DMS79 treated with DMSO at 0.1 percent for 48 hours (cell line): ENCODE measurements at regions not wholly inside any gene's neighbourhood (a gene's known extent, or its start where the extent isn't known, plus 50 kb on each side); places are given as distances from the start of the nearest gene placed in this dataset.
"Not testable (repeated sequence)": the region's sequence is repeated elsewhere in the genome, so short reads cannot be mapped to it uniquely, and the experiment has no call there.

Experiments
- DNase-seq: peaks from one replicate; lab custom pipeline; 2025; lab: John Stamatoyannopoulos, UW

- no peak for DNase-seq
These were observed 850.5 kb upstream of the SEMA6A start for GRCh38 chr5:117425163-117425562.

GRCh38 chr5:117424559-117424958, 849.9 kb upstream of the SEMA6A start:
- no peak for DNase-seq

GRCh38 chr5:117417501-117417900, 842.9 kb upstream of the SEMA6A start:
- DNase-seq = no peak

- no peak for DNase-seq
These were observed 840.3 kb upstream of the SEMA6A start for GRCh38 chr5:117414926-117415325.

- DNase-seq = no peak
These were observed 837.1 kb upstream of the SEMA6A start for GRCh38 chr5:117411701-117412100.

GRCh38 chr5:117405197-117405596, 830.6 kb upstream of the SEMA6A start:
- DNase-seq = no peak

GRCh38 chr5:117394506-117395157, 820.0 kb upstream of the SEMA6A start:
- peak; percentile 63 for DNase-seq

- DNase-seq = no peak
These were observed 818.5 kb upstream of the SEMA6A start for GRCh38 chr5:117393125-117393524.

- DNase-seq = no peak
These were observed 805.7 kb upstream of the SEMA6A start for GRCh38 chr5:117380316-117380715.

GRCh38 chr5:117379521-117379920, 804.9 kb upstream of the SEMA6A start:
- no peak for DNase-seq

- DNase-seq = no peak
These were observed 802.1 kb upstream of the SEMA6A start for GRCh38 chr5:117376748-117377147.

- no peak for DNase-seq
These were observed 785.3 kb upstream of the SEMA6A start for GRCh38 chr5:117359895-117360294.

GRCh38 chr5:117357886-117358285, 783.3 kb upstream of the SEMA6A start:
- DNase-seq = no peak

- DNase-seq = no peak
These were observed 772.7 kb upstream of the SEMA6A start for GRCh38 chr5:117347280-117347679.

GRCh38 chr5:117343726-117344125, 769.1 kb upstream of the SEMA6A start:
- DNase-seq = not testable (repeated sequence)

- no peak for DNase-seq
These were observed 762.6 kb upstream of the SEMA6A start for GRCh38 chr5:117337064-117337749.

GRCh38 chr5:117336208-117336607, 761.6 kb upstream of the SEMA6A start:
- DNase-seq = no peak

GRCh38 chr5:117333011-117333410, 758.4 kb upstream of the SEMA6A start:
- DNase-seq = no peak

- no peak for DNase-seq
These were observed 757.7 kb upstream of the SEMA6A start for GRCh38 chr5:117332341-117332740.

GRCh38 chr5:117327511-117327910, 752.9 kb upstream of the SEMA6A start:
- no peak for DNase-seq

- DNase-seq = no peak
These were observed 752.4 kb upstream of the SEMA6A start for GRCh38 chr5:117326997-117327396.

- no peak for DNase-seq
These were observed 743.9 kb upstream of the SEMA6A start for GRCh38 chr5:117318528-117318927.

GRCh38 chr5:117315170-117315569, 740.5 kb upstream of the SEMA6A start:
- DNase-seq = no peak
